GM18498 (cell line): ENCODE measurements at regions not wholly inside any gene's neighbourhood (a gene's known extent, or its start where the extent isn't known, plus 50 kb on each side); places are given as distances from the start of the nearest gene placed in this dataset.

ENCODE experiments used
- ATAC-seq: cut with Tn5 transposase; IDR thresholded peaks from one replicate; pipeline ENCODE4 v1.9.1; 2021; ENCODE audit warnings: mild to moderate bottlenecking, moderate library complexity; ENCODE audit not compliant: unreplicated experiment

- no peak for ATAC-seq
Measured at GRCh38 chr6:6885521-6886170, 222.1 kb upstream of the RREB1 start.

DNA sequence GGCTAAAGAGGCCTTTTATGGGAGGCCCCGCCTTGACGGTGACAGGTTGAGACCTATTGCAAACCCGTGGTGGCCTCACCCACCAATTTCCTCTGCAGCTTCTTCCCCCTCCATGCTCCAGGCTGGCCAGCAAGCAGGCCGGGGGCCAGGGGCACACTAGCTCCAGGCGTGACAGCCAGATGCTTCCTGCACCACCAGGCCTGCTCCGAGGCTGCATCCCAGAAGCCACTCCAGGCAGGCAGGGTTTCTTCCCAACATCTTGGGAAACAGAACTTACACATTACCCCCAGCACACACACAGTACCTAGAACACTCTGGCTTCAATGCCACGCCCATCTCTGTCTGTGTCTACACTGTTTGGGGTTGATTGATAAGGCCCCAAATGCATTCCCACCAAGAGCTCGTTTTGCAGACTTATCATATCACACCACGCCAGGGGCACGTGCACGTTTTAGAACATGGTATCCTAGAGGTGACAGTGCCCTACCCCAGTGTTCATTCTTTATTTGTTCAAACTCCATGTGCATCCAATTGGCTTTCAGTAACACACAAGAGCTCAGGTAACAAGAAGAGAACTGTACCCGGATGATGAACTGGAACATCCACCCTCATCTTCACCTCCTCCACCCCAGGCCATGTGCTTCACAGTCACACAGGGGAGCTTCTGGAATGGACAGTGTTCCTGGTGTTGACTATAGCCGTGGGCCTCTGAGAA, 221.4 kb upstream of the RREB1 start:
- ATAC-seq = no peak

DNA sequence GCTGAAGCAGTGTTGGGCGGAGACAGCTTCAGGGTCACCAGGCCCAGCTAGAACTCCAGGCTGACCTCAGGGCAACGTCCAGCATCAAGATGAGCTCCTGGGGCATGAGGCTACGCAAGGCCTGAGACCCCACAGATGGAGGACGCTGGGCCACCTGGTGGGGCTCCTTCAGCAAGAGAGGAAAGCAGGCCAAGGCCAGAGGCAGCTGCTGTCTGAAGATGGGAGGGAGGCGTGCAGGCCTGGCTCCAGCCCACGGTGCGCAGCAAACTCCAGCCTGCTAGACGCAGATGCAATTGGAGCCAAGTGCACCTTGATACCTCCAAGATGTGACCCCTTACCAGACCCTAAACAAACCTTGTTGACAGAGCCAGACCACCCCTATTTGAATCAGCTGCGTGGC, 220.9 kb upstream of the RREB1 start:
- no peak for ATAC-seq

DNA sequence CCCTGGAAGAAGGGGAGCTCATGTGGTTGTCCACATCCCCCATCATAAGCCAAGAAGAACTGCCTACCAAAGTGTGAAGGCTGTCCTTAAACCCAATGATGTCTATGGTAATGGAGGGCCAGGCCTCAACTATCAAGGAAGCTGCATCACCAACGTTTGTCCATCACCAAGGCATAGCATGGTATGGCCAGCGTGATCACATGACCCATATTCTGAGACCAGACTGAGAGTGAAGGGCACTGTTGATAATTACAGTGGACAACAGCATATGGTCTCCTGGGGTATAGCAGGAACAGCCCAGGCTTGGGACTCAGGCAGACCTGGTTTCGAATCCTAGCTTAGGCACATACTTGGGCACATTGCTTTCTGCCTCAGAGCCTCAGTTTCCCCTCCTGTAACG, 218.2 kb upstream of the RREB1 start:
- ATAC-seq = no peak

GRCh38 chr6:6890400-6890858, 217.3 kb upstream of the RREB1 start:
- no peak for ATAC-seq

GRCh38 chr6:6891125-6891721, 216.5 kb upstream of the RREB1 start:
- no peak for ATAC-seq

GRCh38 chr6:6891949-6892461, 215.8 kb upstream of the RREB1 start:
- no peak for ATAC-seq

- no peak for ATAC-seq
Measured at GRCh38 chr6:6892744-6893583, 214.8 kb upstream of the RREB1 start.

- ATAC-seq = no peak
Measured at GRCh38 chr6:6893701-6894100, 214.1 kb upstream of the RREB1 start.

DNA sequence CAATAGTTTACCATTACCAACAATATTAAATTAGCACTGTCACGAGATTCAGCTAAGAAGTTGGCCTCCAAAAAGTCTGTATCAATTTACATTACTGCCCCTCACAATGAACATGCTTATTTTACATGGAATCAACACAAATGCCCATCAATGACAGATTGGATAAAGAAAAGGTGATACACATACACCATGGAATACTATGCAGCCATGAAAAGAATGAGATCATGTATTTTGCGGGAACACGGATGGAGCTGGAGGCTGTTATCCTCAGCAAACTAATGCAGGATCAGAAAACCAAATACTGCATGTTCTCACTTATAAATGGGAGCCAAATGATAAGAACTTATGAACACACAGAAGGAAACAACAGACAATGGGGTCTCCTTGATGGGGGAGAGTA, 211.8 kb upstream of the RREB1 start:
- ATAC-seq = no peak

- ATAC-seq = no peak
Measured at GRCh38 chr6:6897140-6897539, 210.6 kb upstream of the RREB1 start.

DNA sequence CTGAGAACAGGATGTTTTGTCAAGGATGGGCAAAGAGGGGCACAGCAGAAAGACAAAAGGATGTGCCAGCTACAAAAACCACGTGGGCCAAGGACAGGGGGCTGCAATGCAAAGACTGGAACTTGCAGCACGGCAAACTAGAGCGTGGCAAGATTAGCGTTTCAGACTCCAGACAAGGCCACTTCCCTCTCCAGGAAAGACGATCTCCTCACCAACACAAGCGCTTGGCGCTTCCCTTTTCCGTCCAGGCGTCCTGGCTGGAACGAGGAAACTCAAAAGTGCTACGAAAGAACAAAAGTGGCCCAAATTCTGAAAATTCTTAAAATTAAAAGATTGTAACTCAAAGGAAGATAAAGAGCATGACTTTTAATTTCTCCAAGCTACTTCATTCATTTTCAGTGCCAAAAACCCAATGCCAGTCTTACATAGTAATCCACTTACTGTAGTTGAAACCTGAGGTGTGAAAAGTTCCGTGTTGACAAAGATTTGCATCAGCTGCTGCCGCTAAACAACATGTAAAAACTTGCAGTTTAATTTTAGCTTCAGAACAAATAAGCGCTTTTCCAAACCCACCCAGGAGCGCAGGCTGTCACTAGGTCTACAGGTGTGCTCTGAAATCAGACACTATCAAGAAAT, 207.1 kb upstream of the RREB1 start:
- no peak for ATAC-seq

- no peak for ATAC-seq
Measured at GRCh38 chr6:6901205-6901719, 206.5 kb upstream of the RREB1 start.

- ATAC-seq = no peak
Measured at GRCh38 chr6:6901945-6902344, 205.8 kb upstream of the RREB1 start.

DNA sequence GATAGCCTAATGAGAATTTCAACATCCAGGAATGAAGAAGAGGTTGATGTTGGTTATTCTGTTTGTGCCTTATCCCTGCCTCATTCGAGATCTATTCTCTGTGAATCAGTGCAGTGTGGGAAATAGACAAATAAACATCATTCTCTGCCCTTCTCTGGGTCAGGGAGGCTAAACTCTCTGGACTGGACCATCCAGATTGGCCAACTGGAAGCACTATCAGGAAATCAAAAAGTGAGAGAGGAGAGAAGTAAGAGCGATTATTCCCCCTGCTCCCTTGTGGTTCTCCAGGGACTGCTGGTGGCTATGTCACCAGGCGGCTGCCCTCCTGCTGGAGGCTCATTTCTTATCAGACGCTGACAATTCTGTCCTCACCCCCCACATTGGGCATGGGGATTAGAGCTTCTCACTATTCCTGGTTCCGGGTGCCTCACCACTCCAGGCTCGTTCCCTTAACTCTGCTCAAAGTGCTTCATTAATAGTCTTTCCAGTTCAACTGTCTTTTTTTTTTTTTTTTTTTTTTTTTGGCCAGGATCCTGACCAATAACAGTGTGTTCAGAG, 201.7 kb upstream of the RREB1 start:
- no peak for ATAC-seq

- ATAC-seq = no peak
Measured at GRCh38 chr6:6906570-6907213, 201.1 kb upstream of the RREB1 start.

- ATAC-seq = no peak
Measured at GRCh38 chr6:6907286-6907685, 200.5 kb upstream of the RREB1 start.

DNA sequence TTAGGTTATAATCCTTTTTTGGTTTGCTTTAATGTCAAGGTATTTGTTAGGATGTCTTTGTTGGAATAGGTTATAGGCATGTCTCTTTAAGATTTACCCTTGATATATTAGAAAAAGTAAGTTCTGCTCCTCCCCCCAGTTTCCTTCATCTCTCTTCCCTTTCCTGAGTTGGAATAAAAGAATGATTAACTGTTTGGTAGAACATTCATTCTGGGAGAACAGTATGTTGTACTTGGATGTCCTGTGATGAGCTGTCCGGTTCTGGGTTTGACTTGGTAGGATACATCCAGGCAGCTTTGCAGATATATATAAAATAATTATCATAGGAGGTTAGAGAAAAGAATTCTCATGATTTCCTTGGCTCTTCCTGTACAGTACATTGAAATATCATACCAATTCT, 199.6 kb upstream of the RREB1 start:
- ATAC-seq = no peak

DNA sequence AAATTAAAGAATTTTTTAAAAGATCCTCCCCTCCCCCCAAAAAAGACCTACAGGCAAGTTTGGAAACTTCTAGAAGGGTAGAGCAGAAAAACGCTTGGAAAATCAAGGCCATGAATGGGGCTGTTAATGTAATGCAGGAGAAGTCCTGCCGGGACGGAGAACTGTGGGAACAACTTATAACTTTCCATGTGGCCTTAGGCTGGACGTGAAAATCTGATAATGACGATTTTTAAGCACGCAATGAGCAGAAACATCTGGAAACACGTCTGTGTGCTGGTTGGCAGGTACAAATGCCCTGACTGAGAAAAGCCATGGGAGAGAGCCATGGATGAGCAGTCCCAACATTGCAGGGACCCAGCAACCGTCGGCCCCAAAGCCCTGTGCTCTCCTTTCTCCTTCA, 198.7 kb upstream of the RREB1 start:
- ATAC-seq = no peak
